ENCODE measurements at regions not wholly inside any gene's neighbourhood (a gene's known extent, or its start where the extent isn't known, plus 50 kb on each side); places are given as distances from the start of the nearest gene placed in this dataset.

DNA sequence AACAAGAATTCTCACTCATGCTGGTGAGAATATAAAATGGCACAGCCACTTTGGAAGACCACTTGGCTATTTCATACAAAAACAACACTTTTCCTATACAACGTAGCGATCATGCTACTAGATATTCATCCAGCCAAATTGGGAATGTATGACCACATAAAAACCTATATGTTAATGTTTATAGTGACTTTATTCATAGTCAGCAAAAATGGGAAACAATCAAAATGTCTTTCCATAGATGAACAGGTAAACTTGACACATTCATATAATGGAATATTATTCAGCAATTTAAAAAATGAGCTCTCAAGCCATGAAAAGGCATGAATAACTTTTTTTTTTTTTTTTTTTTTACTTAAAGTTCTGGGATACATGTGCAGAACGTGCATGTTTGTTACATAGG, 445.2 kb downstream of the ZBBX start:
- no peak overlapping the region for H3K27ac ChIP-seq (ENCODE audit: low read length)
- no peaks in the 10 kb centered on the region for H3K27me3 ChIP-seq (ENCODE audit: control insufficient read depth, insufficient read depth, low read length)
- H3K9me3 ChIP-seq (replicated peaks; ENCODE audit: control insufficient read depth, low read depth, low read length), result no peaks in the 10 kb centered on the region
- H3K4me1 ChIP-seq (ENCODE audit: control insufficient read depth, insufficient read depth, low read length), result no peaks in the 10 kb centered on the region
- H3K36me3 ChIP-seq (ENCODE audit: control insufficient read depth, insufficient read depth, low read length), result no peaks in the 10 kb centered on the region
- H3K4me3 ChIP-seq (ENCODE audit: low read length), result no peak overlapping the region
- no peak for DNase-seq
- WGBS (ENCODE audit: insufficient coverage), result no CpG with 5 or more reads among the region's 3 CpGs

DNA sequence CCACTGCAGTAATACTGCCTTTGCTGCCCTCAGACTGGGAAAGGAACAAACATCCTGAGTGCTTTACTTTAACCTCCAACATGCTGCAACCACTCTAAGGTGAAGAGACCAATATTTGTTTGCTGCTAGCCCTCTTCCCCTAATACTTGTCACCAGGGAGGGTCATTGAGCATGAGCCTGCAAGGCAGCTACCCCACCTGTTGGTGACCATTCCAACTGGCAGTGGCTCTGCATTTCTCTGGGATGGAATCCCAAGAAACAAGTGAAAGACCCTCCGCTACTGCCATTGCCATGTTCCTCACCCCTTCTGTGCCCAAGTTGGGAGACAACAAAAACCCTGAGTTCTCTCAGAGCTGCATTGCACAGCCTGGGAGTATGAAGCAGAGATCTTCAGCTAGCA, 462.7 kb downstream of the ZBBX start:
- WGBS (ENCODE audit: insufficient coverage), result 83% methylated on average over 1 of the region's 1 CpG
- no peak for DNase-seq
- Histone ChIP-seq H3K27me3 (ENCODE audit: control insufficient read depth, insufficient read depth, low read length) (no peaks in the 10 kb centered on the region), H3K9me3 (replicated peaks; ENCODE audit: control insufficient read depth, low read depth, low read length) (peaks cover 17% of the 10 kb centered on the region), H3K4me1 (ENCODE audit: control insufficient read depth, insufficient read depth, low read length) (no peaks in the 10 kb centered on the region), H3K36me3 (ENCODE audit: control insufficient read depth, insufficient read depth, low read length) (no peaks in the 10 kb centered on the region), H3K4me3 (ENCODE audit: low read length) (no peak overlapping the region), H3K27ac (ENCODE audit: low read length) (no peak overlapping the region)

DNA sequence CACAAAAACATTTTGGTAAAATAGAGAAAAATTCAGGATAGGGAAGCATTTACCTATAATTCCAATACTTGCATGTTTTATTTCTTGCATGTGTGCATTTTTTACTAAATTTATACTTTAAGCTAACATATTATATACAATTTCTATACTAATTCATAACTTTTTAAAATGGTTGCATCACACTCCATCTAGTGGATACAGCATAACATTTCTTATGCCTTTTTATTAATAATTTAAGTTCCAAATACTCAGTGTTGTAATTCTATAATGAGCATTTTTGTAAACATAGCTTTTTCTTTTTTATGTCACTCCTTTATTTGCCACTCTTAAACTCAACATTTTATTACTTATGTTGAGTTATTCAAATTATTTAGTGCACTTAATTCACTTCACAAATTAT, 477.7 kb downstream of the ZBBX start:
- no peaks in the 10 kb centered on the region for H3K36me3 ChIP-seq (ENCODE audit: control insufficient read depth, insufficient read depth, low read length)
- H3K27ac ChIP-seq (ENCODE audit: low read length), result no peak overlapping the region
- peak; percentile 3 for DNase-seq
- H3K9me3 ChIP-seq (replicated peaks; ENCODE audit: control insufficient read depth, low read depth, low read length), result no peaks in the 10 kb centered on the region
- no peak overlapping the region for H3K4me3 ChIP-seq (ENCODE audit: low read length)
- no peaks in the 10 kb centered on the region for H3K4me1 ChIP-seq (ENCODE audit: control insufficient read depth, insufficient read depth, low read length)
- H3K27me3 ChIP-seq (ENCODE audit: control insufficient read depth, insufficient read depth, low read length), result no peaks in the 10 kb centered on the region

DNA sequence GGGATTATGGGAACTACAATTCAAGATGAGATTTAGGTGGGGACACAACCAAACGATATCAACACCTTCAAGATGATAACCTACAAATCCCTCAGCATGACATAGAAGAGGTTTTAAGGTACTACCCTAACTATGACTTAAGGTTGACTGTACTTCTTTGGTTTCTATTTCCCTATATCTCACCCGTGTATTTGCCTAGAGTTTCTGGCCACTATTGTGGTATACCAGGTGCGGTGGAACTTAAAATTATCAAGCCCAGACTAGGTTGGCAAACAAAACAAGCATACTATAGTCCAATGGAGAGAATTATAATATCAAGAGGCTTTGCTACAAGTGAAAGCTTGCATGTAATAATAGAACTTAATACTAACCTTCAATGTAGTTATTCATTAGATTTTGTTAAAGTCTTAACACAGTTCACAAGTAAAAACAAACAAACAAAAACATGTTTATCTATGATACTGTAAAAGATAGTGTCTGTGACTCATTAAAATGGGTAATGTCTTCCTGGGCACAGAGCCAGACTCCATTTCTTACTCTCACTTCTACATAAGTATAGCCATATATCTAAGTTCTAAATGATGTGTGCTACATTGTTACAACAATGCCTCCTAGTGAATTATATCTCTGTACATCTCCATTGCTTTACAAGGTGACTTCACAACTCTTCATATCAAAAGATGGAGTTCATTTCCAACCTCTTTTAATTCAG, 479.1 kb downstream of the ZBBX start:
- WGBS (ENCODE audit: insufficient coverage), result no CpG with 5 or more reads among the region's 3 CpGs
- DNase-seq, result no peak
- Histone ChIP-seq H3K36me3 (ENCODE audit: control insufficient read depth, insufficient read depth, low read length) (no peaks in the 10 kb centered on the region), H3K4me1 (ENCODE audit: control insufficient read depth, insufficient read depth, low read length) (no peaks in the 10 kb centered on the region), H3K4me3 (ENCODE audit: low read length) (no peak overlapping the region), H3K9me3 (replicated peaks; ENCODE audit: control insufficient read depth, low read depth, low read length) (no peaks in the 10 kb centered on the region), H3K27me3 (ENCODE audit: control insufficient read depth, insufficient read depth, low read length) (no peaks in the 10 kb centered on the region), H3K27ac (ENCODE audit: low read length) (no peak overlapping the region)

DNA sequence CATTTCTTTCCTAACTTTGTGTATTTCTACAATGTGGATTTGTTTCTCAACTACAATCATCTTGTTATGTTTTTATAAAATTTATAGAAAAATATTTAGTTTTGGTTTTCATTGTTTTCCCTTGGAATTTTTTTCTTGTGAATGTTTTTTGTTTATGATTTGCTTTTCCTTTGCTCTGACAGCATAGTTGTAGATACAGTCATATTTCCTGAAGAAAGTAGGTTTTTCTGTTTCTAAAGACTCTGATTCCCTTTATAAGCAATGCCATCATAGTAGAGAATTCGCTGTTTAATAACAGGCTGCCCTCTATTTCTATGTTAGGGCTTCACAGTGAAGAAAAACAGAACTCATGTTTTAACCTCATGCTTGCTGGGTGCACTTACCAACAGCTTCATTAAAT, 482.3 kb downstream of the ZBBX start:
- H3K27ac ChIP-seq (ENCODE audit: low read length), result no peak overlapping the region
- H3K27me3 ChIP-seq (ENCODE audit: control insufficient read depth, insufficient read depth, low read length), result no peaks in the 10 kb centered on the region
- H3K4me1 ChIP-seq (ENCODE audit: control insufficient read depth, insufficient read depth, low read length), result no peaks in the 10 kb centered on the region
- no peak overlapping the region for H3K4me3 ChIP-seq (ENCODE audit: low read length)
- no peak for DNase-seq
- WGBS (ENCODE audit: insufficient coverage), result no CpG with 5 or more reads among the region's 1 CpG
- H3K36me3 ChIP-seq (ENCODE audit: control insufficient read depth, insufficient read depth, low read length), result no peaks in the 10 kb centered on the region
- no peaks in the 10 kb centered on the region for H3K9me3 ChIP-seq (replicated peaks; ENCODE audit: control insufficient read depth, low read depth, low read length)

DNA sequence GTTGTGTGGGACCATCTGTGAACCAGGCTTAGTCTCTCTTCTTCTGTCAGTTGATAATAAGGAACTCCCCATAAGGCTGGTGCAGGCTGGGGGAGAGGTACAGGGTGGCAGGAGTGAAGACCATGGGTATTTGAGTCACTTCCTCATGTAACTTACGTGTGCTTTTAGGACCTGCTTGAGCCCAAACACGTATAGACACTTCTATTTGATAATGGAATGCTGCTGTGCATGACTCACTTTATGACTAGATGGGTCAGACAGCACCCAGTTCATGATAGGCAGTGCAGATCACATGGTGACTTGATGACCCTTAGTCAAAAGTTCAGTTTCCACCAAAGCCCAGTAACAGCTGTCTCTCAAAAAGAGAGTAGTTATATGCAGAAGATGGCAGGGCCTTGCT, 490.9 kb downstream of the ZBBX start:
- Histone ChIP-seq H3K36me3 (ENCODE audit: control insufficient read depth, insufficient read depth, low read length) (no peaks in the 10 kb centered on the region), H3K4me3 (ENCODE audit: low read length) (no peak overlapping the region), H3K27me3 (ENCODE audit: control insufficient read depth, insufficient read depth, low read length) (no peaks in the 10 kb centered on the region), H3K4me1 (ENCODE audit: control insufficient read depth, insufficient read depth, low read length) (no peaks in the 10 kb centered on the region), H3K9me3 (replicated peaks; ENCODE audit: control insufficient read depth, low read depth, low read length) (no peaks in the 10 kb centered on the region), H3K27ac (ENCODE audit: low read length) (no peak overlapping the region)
- no CpG with 5 or more reads among the region's 2 CpGs for WGBS (ENCODE audit: insufficient coverage)
- no peak for DNase-seq

DNA sequence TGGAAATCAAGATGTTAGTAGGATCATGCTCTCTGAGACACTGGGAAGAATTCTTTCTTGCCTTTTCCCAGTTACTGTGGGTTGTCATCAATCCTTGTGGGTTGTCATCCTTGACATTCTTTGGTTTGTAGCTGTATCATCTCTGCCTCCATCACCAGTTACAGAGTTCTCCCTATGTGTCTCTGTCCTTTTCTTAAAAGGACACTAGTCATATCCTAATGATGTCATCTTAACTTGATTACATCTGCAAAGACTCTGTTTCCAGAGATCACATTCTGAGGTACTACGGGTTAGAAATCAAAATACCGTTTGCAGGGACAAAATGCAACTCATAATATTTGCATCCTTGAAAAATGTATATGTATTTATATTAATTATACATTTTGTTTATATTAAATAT, 500.4 kb downstream of the ZBBX start:
- H3K9me3 ChIP-seq (replicated peaks; ENCODE audit: control insufficient read depth, low read depth, low read length), result no peaks in the 10 kb centered on the region
- no CpG with 5 or more reads among the region's 2 CpGs for WGBS (ENCODE audit: insufficient coverage)
- H3K27ac ChIP-seq (ENCODE audit: low read length), result no peak overlapping the region
- no peaks in the 10 kb centered on the region for H3K36me3 ChIP-seq (ENCODE audit: control insufficient read depth, insufficient read depth, low read length)
- no peak overlapping the region for H3K4me3 ChIP-seq (ENCODE audit: low read length)
- DNase-seq, result no peak
- no peaks in the 10 kb centered on the region for H3K4me1 ChIP-seq (ENCODE audit: control insufficient read depth, insufficient read depth, low read length)
- no peaks in the 10 kb centered on the region for H3K27me3 ChIP-seq (ENCODE audit: control insufficient read depth, insufficient read depth, low read length)

DNA sequence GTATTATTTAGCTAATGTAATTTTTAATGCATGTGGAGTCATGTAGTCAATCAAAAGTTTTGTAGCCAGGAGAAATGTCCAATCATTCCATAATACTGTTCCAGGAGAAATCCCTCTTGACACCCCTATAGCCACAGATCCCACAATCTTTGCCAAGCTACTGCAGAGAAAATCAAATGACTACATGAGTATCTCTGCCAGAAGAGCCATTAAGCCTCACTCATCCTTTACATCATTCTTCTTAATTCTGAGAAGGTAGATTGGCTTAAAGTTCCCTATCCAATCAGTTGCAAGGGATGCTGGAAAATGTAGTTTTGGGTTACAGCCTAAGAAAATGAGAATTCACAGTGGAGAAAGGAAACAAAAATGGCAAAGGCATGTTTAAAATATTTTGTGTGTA, 502.1 kb downstream of the ZBBX start:
- H3K4me3 ChIP-seq (ENCODE audit: low read length), result no peak overlapping the region
- H3K9me3 ChIP-seq (replicated peaks; ENCODE audit: control insufficient read depth, low read depth, low read length), result no peaks in the 10 kb centered on the region
- no peak overlapping the region for H3K27ac ChIP-seq (ENCODE audit: low read length)
- H3K27me3 ChIP-seq (ENCODE audit: control insufficient read depth, insufficient read depth, low read length), result no peaks in the 10 kb centered on the region
- peak; percentile 55 for DNase-seq
- no peaks in the 10 kb centered on the region for H3K36me3 ChIP-seq (ENCODE audit: control insufficient read depth, insufficient read depth, low read length)
- no peaks in the 10 kb centered on the region for H3K4me1 ChIP-seq (ENCODE audit: control insufficient read depth, insufficient read depth, low read length)

DNA sequence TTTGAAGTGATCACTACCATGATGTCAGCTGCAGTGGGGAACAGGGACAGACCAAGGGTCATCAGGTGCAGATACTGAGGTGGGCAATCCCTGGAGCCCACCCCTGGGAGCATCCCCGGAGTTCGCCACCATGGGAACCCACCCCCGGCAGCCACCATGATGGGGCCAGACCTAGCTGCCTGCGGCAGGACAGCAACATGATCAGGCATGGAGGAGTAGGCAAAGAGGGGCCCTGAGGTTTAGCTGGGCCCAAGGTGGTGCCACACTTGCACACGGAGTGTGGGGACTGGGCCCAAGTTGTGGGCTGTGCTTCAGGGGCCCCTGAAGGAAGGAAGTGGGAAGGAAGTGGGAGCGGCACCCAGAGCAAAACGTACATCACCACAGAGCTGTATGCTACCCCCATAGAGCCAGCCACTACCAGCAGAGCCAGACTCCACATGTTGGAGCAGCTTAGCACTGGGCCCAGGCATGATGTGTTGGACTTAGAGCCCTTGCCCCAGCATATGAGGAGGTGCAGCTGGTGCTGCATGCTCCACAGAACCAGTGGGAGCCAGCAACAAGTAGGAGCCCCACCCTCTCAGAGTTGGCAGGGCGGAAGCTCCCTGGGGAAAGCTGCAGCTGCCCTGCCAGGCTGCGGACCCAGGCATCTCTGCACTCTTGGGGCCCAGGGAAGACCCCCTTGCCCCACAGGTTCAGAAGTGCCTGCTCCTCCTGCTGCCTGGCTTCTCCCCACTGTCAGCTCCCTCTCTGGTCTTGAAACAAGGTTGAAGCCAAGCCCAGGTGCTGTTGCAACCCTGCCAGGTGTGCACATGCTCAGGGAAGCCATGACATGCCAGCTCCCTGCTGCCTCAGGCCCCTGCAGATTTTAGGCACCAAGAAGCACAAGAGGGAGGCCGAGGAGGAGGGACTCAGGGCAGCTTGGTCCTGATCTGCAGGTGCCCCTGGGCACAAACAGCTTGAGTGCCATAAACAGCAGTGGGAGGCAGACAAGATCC, 515.3 kb downstream of the ZBBX start:
- Histone ChIP-seq H3K27ac (ENCODE audit: low read length) (no peak overlapping the region), H3K4me3 (ENCODE audit: low read length) (no peak overlapping the region), H3K36me3 (ENCODE audit: control insufficient read depth, insufficient read depth, low read length) (no peaks in the 10 kb centered on the region), H3K27me3 (ENCODE audit: control insufficient read depth, insufficient read depth, low read length) (no peaks in the 10 kb centered on the region), H3K4me1 (ENCODE audit: control insufficient read depth, insufficient read depth, low read length) (no peaks in the 10 kb centered on the region), H3K9me3 (replicated peaks; ENCODE audit: control insufficient read depth, low read depth, low read length) (peaks cover 8% of the 10 kb centered on the region)
- 85% methylated on average over 8 of the region's 10 CpGs for WGBS (ENCODE audit: insufficient coverage)
- no peak for DNase-seq

DNA sequence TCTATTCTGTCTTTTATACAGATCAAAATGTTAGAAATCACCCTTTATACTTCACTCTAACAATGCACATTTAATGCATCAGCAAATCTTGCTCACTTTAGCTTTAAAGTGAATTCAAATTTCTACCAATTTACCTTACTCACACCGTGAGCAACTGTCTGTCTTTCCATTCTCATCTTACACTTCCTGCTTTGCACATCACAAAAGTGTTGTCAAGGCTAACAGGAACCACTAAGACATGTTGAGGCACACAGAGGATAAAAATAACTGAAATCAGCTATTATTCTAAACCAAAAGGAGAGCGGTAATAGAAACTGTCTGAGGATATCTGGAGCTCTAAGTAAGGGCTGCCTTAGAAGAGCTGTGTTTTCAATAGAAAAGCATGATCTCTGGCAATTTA, 519.9 kb downstream of the ZBBX start:
- Histone ChIP-seq H3K27ac (ENCODE audit: low read length) (no peak overlapping the region), H3K4me3 (ENCODE audit: low read length) (no peak overlapping the region), H3K4me1 (ENCODE audit: control insufficient read depth, insufficient read depth, low read length) (no peaks in the 10 kb centered on the region), H3K27me3 (ENCODE audit: control insufficient read depth, insufficient read depth, low read length) (no peaks in the 10 kb centered on the region), H3K9me3 (replicated peaks; ENCODE audit: control insufficient read depth, low read depth, low read length) (peaks cover under 1% of the 10 kb centered on the region), H3K36me3 (ENCODE audit: control insufficient read depth, insufficient read depth, low read length) (no peaks in the 10 kb centered on the region)
- DNase-seq, result no peak
- WGBS (ENCODE audit: insufficient coverage), result 43% methylated on average over 1 of the region's 2 CpGs

Measured in muscle of leg (tissue), 3 donors.